ENCODE measurements at regions not wholly inside any gene's neighbourhood (a gene's known extent, or its start where the extent isn't known, plus 50 kb on each side); places are given as distances from the start of the nearest gene placed in this dataset.

GRCh38 chr7:13016592-13017332, 329.3 kb downstream of the ARL4A start:
- TF ChIP-seq FOXM1 (IDR thresholded peaks at IDR 0.05; ENCODE audit: borderline replicate concordance) (no peak), HDGF (IDR thresholded peaks at IDR 0.05; ENCODE audit: borderline replicate concordance) (no peak), BHLHE40 (IDR thresholded peaks at IDR 0.05; ENCODE audit: borderline replicate concordance) (no peak), ELF4 (IDR thresholded peaks at IDR 0.05) (no peak)

Data from HEK293T (cell line).